GM12892 (cell line): ENCODE measurements at regions not wholly inside any gene's neighbourhood (a gene's known extent, or its start where the extent isn't known, plus 50 kb on each side); places are given as distances from the start of the nearest gene placed in this dataset.

ENCODE experiments used
- POLR2A ChIP-seq: IDR thresholded peaks from 2 replicates; pipeline ENCODE4 v1.6.1; 2011; ENCODE audit warnings: low read depth, low read length, control low read depth
- TAF1 ChIP-seq: IDR thresholded peaks from 2 replicates; pipeline ENCODE4 v1.6.1; 2011; ENCODE audit warnings: low read depth, mild to moderate bottlenecking, control low read depth, low read length, borderline replicate concordance

DNA sequence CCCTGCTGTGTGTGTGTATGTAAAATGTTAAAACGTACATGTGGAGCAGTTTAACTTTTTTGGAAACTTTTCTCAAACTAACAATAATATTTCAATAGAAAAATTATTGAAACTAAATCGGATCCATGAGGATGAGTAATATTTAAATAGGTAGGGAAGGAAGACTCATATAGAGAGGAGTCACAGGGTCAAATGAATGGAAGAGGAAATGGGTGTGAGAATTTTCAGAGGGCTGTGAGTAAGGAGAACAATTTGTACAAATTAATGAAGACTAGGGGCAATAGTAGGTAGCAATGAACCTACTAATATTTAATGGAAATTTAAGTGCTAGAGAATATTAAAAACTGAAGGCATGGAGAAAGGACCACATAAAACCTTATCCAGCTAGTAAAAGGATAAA is 290.7 kb upstream of the PCDH18 start:
- TF ChIP-seq TAF1 (no peak), POLR2A (no peak)
